Inferior parietal cortex (tissue), 1 donor: ENCODE measurements at regions not wholly inside any gene's neighbourhood (a gene's known extent, or its start where the extent isn't known, plus 50 kb on each side); places are given as distances from the start of the nearest gene placed in this dataset.

Source experiments
- DNase-seq: peaks from one replicate; pipeline ENCODE4 v3.0.0-alpha.2; 2016; ENCODE audit errors: extremely low spot score

DNA sequence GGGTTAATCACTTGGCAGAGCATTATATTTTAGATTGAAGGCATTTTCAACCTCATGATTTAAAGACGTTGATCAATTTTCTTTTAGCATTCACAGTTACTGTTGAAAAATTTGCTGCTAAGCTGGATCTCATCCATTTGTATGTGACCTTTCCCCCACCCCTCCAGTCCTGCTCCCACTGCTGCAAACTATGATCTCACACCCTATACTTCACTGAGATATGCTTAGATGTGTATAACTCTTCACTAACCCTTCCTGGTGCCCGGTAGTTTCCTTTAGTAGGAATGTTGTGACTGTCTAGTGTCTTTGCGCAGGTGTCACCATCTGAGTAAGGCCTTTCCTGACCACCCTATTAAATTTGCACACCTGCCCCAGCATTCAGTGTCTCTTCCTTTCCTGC lies 67.0 kb upstream of the C1orf21 start:
- no peak for DNase-seq

DNA sequence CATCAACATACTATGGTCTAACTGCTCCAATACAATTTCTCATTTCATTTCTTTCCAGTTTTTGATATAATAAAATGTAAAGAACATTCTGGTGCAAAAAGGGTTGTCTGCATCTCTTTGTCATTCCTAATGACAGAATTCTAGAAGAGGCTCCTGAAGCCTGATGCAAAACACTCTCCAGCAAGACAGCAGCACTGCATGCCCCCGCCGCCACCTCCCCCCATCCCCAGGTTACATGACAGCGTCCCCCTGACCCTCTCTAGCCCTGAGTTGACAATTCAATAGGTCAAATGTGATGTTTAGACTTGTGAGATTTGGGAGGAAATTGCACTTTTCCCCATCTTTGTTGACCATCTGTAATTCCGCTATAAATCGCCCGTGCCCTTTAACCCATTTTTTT lies 64.6 kb upstream of the C1orf21 start:
- no peak for DNase-seq

DNA sequence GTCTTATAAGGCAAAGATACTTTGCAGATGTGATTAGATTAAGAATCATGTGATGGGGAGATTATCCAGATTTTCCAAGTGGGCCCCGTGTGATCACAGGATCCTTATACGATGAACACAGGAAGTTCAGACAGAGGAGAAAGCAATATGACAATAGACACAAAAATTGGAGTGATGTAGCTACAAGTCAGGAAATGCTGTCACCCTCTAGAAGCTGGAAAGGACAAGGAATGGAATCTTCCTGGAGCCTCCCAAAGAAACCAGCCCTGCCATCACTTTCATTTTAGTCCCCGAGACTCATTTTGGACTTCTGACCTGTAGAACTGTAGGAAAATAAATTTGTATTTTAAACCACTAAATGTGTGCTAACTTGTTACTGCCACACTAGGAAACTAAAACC lies 61.9 kb upstream of the C1orf21 start:
- DNase-seq = no peak

DNA sequence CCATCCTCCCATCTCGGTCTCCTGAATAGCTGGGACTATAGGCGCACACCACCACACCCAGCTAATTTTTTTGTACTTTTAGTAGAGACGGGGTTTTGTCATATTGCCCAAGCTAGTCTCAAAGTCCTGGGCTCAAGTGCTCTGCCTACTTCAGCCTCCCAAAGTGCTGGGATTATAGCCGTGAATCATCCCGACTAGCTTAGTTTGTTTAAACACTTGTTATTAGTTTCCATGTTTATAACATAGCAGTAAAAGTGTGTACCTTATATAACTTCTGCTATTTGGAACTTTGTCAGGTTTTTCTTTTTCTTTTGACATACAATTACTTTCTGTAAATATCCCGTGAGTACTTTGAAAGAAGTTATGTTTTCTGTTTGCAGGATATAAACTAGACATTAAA lies 60.6 kb upstream of the C1orf21 start:
- no peak for DNase-seq

DNA sequence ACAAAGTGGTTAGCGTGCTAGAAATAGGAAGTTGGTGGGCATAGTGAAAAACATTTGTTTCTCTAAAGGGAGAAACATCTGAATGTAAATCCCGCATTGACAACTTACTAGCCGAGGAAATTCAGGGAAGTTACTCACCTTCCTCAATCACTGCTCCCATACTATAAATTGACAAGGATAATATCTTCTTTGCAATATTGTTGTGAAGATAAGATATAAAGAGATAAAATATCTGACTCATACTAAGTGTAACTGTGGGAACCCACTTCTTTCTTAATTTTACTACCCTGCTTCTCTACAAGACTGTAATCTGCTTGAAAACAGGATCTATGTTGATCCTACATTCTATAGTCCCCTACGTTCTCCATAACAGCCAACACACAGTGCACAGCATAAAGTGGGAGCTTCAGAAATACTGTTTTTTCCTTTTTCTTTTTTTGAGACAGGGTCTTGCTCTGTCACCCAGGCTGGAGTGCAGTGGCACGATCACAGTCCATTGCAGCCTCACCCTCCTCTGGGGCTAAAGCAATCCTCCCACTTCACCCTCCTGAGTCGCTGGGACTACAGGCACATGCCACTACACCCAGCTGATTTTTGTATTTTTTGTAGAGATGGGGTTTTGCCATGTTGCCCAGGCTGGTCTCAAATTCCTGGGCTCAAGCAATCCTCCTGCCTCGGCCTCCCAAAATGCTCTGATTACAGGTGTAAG lies 57.4 kb upstream of the C1orf21 start:
- DNase-seq = no peak

DNA sequence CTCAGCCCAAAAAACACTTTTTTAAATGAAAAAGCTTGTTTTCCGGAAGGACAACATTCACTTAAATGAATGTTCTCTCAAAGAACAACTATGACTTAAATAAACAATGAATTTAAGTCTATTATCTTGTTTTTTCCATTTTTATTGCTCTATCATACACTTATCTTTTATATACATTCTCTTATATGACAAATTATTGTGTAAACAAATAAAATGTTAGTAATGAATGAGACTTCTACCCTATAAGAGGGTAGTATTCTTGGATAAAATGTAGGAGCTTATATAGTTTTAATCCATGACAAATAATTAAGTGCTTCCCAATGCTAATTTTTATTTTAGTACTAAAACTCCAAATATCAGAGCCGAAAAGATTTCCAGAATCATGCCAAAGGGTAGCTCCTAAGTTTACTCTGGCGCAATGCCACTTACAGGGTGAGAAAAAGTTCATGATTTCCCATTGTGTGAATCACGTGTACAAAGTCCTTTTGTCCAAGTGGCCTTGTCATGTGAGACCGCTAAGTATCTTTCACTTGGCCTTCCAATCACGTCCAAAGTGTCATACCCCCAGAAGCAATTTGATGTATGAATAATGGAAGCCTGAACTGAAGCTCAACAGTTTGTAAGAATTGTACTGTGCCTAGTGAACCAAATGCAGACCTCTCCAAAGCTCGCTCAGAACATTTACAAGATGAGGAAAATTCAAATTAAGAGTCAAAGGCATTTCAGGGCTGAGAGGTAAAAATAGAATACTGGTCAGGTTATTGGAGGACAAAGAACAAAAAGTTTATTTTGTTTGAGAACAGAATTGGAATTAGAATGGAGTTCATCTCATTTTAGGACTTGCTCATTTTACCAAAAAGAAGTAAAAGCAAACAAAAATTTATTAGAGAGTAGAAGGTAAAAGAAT lies 56.6 kb upstream of the C1orf21 start:
- no peak for DNase-seq

DNA sequence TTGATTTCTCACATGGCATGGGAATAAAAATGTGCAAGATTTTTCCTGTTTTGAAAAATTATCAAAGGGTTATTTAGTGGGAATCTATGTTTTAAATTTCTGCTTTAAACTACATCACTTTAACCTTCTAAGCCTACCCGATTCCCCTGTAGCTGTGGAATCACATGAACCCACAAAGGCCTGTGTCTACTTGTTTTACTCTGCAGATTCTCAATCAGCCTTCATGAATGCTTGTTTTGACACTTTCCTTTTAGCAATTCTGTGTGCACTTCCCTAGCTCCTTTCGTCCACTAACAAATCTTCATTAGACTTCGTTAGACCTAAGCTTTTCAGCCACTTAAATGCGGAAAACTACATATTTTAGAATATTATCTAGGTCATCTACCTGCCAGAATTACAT lies 56.0 kb upstream of the C1orf21 start:
- DNase-seq = no peak
